ENCODE measurements at regions not wholly inside any gene's neighbourhood (a gene's known extent, or its start where the extent isn't known, plus 50 kb on each side); places are given as distances from the start of the nearest gene placed in this dataset.

DNA sequence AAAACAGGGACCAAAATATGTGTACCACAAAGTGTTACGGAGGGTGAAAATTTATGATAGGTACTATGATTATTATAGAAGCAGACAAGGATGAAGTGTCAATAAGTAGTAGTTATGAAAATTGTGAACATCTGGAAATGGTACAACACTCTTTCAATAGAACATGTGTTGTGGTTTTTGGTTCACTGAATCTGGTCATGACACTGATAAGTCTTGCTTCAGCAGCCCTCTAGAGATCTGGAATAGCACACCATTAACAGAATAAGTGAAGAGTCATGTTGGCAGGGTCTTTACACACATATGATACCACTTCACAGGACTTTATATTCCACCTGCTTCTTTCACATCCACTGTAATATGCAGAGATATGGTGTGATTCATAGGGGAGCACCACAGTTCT lies 985.2 kb upstream of the SEMA6D start:
- no peak overlapping the region for H3K4me2 ChIP-seq
- 5% methylated on average over 1 of the region's 1 CpG for WGBS (ENCODE audit: missing lambda C conversion rate)
- FAIRE-seq (no peak), ATAC-seq (no peak), DNase-seq (ENCODE audit: low read depth in 1 of 2, low spot score in 1 of 2) (no peak)
- no peak for TF ChIP-seq RARB (CRISPR knock-in tag; IDR thresholded peaks at IDR 0.05)
- TF ChIP-seq, protein P1, sequence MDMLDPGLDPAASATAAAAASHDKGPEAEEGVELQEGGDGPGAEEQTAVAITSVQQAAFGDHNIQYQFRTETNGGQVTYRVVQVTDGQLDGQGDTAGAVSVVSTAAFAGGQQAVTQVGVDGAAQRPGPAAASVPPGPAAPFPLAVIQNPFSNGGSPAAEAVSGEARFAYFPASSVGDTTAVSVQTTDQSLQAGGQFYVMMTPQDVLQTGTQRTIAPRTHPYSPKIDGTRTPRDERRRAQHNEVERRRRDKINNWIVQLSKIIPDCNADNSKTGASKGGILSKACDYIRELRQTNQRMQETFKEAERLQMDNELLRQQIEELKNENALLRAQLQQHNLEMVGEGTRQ (IDR thresholded peaks at IDR 0.05) = no peak
- no peak for TF ChIP-seq FOSL2 (IDR thresholded peaks at IDR 0.05)
- no peak for TF ChIP-seq FOSL2 (CRISPR knock-in tag; IDR thresholded peaks at IDR 0.05)
- no peak for TF ChIP-seq TFCP2L1 (CRISPR knock-in tag; IDR thresholded peaks at IDR 0.05)
- no peak for TF ChIP-seq POLR2A (IDR thresholded peaks at IDR 0.05; ENCODE audit: low read length)
- no peak for TF ChIP-seq NR3C1 (IDR thresholded peaks at IDR 0.05)
- TF ChIP-seq CEBPB (IDR thresholded peaks at IDR 0.05) = no peak
- no peak for TF ChIP-seq EP300 (IDR thresholded peaks at IDR 0.05)
- TF ChIP-seq JUN (IDR thresholded peaks at IDR 0.05) = no peak
- TF ChIP-seq KDM5A (IDR thresholded peaks at IDR 0.05) = no peak
- TF ChIP-seq, protein P2, sequence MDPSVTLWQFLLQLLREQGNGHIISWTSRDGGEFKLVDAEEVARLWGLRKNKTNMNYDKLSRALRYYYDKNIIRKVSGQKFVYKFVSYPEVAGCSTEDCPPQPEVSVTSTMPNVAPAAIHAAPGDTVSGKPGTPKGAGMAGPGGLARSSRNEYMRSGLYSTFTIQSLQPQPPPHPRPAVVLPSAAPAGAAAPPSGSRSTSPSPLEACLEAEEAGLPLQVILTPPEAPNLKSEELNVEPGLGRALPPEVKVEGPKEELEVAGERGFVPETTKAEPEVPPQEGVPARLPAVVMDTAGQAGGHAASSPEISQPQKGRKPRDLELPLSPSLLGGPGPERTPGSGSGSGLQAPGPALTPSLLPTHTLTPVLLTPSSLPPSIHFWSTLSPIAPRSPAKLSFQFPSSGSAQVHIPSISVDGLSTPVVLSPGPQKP (IDR thresholded peaks at IDR 0.05; ENCODE audit: low read depth, low read length) = no peak
- no peak for TF ChIP-seq CHD2 (IDR thresholded peaks at IDR 0.05; ENCODE audit: low read length, partially characterized antibody)
- TF ChIP-seq HOXB13 (CRISPR knock-in tag; IDR thresholded peaks at IDR 0.05; ENCODE audit: low read depth) = no peak
- TF ChIP-seq CHD4 (IDR thresholded peaks at IDR 0.05; ENCODE audit: borderline replicate concordance) = no peak
- no peak for TF ChIP-seq EHF (CRISPR knock-in tag; IDR thresholded peaks at IDR 0.05)
- TF ChIP-seq, protein P3, sequence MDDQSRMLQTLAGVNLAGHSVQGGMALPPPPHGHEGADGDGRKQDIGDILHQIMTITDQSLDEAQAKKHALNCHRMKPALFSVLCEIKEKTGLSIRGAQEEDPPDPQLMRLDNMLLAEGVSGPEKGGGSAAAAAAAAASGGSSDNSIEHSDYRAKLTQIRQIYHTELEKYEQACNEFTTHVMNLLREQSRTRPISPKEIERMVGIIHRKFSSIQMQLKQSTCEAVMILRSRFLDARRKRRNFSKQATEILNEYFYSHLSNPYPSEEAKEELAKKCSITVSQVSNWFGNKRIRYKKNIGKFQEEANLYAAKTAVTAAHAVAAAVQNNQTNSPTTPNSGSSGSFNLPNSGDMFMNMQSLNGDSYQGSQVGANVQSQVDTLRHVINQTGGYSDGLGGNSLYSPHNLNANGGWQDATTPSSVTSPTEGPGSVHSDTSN (IDR thresholded peaks at IDR 0.05) = no peak
- no peak for TF ChIP-seq SREBF2 (IDR thresholded peaks at IDR 0.05)
- TF ChIP-seq GATA3 (IDR thresholded peaks at IDR 0.05; ENCODE audit: borderline replicate concordance) = no peak
- no peak for TF ChIP-seq ZFP36 (IDR thresholded peaks at IDR 0.05; ENCODE audit: borderline replicate concordance, partially characterized antibody)
- TF ChIP-seq NPAS2 (CRISPR knock-in tag; IDR thresholded peaks at IDR 0.05; ENCODE audit: borderline replicate concordance) = no peak
- H3K4me3 ChIP-seq = no peak overlapping the region
- ChIA-PET CTCF (no interaction called here), POLR2A (no interaction called here)
- H3K4me1 ChIP-seq = no peaks in the 10 kb centered on the region
- no peaks in the 10 kb centered on the region for H3K9me3 ChIP-seq
- no peak overlapping the region for H3K27ac ChIP-seq

DNA sequence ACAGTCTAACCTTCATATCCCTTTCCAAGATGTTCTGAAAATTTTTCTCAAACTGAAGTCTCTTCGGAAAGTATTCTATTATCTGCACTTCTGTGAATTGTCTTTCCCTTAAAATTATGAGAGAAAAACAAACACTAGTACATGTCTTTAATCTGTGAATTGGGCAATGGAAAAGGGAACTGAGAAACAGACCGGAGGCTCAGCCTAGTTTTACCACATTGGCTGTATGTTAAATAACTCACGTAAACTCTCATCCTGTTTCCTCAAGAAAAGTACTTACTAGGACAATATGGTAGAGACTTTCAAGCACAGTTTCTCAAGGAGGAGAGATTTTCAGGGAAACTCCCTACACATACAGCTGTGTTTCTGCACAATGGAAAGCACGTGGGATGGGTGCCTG lies 982.2 kb upstream of the SEMA6D start:
- no peak overlapping the region for H3K4me3 ChIP-seq
- H3K4me2 ChIP-seq = no peak overlapping the region
- no peak for DNase-seq (ENCODE audit: low read depth in 1 of 2, low spot score in 1 of 2)
- WGBS (ENCODE audit: missing lambda C conversion rate) = 11% methylated on average over 4 of the region's 4 CpGs
- no peak for ATAC-seq
- H3K9me3 ChIP-seq = no peaks in the 10 kb centered on the region
- no peak for FAIRE-seq
- ChIA-PET POLR2A (no interaction called here), CTCF (no interaction called here)
- H3K4me1 ChIP-seq = no peaks in the 10 kb centered on the region
- no peak overlapping the region for H3K27ac ChIP-seq
- no peak for TF ChIP-seq RFX5 (IDR thresholded peaks at IDR 0.05)
- no peak for TF ChIP-seq CBX2 (IDR thresholded peaks at IDR 0.05; ENCODE audit: borderline replicate concordance, low read depth)
- TF ChIP-seq KDM1A (IDR thresholded peaks at IDR 0.05; ENCODE audit: low read depth) = no peak
- no peak for TF ChIP-seq SREBF2 (IDR thresholded peaks at IDR 0.05)
- no peak for TF ChIP-seq EHMT2 (IDR thresholded peaks at IDR 0.05; ENCODE audit: low read depth)
- no peak for TF ChIP-seq HOXB5 (CRISPR knock-in tag; IDR thresholded peaks at IDR 0.05)
- TF ChIP-seq SMC3 (IDR thresholded peaks at IDR 0.05) = no peak
- no peak for TF ChIP-seq CEBPB (IDR thresholded peaks at IDR 0.05)
- no peak for TF ChIP-seq CHD4 (IDR thresholded peaks at IDR 0.05; ENCODE audit: borderline replicate concordance)
- TF ChIP-seq EHF (CRISPR knock-in tag; IDR thresholded peaks at IDR 0.05) = no peak
- TF ChIP-seq CHD2 (IDR thresholded peaks at IDR 0.05; ENCODE audit: low read length, partially characterized antibody) = no peak
- TF ChIP-seq, protein P4, sequence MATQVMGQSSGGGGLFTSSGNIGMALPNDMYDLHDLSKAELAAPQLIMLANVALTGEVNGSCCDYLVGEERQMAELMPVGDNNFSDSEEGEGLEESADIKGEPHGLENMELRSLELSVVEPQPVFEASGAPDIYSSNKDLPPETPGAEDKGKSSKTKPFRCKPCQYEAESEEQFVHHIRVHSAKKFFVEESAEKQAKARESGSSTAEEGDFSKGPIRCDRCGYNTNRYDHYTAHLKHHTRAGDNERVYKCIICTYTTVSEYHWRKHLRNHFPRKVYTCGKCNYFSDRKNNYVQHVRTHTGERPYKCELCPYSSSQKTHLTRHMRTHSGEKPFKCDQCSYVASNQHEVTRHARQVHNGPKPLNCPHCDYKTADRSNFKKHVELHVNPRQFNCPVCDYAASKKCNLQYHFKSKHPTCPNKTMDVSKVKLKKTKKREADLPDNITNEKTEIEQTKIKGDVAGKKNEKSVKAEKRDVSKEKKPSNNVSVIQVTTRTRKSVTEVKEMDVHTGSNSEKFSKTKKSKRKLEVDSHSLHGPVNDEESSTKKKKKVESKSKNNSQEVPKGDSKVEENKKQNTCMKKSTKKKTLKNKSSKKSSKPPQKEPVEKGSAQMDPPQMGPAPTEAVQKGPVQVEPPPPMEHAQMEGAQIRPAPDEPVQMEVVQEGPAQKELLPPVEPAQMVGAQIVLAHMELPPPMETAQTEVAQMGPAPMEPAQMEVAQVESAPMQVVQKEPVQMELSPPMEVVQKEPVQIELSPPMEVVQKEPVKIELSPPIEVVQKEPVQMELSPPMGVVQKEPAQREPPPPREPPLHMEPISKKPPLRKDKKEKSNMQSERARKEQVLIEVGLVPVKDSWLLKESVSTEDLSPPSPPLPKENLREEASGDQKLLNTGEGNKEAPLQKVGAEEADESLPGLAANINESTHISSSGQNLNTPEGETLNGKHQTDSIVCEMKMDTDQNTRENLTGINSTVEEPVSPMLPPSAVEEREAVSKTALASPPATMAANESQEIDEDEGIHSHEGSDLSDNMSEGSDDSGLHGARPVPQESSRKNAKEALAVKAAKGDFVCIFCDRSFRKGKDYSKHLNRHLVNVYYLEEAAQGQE (IDR thresholded peaks at IDR 0.05) = no peak
- TF ChIP-seq, protein P5, sequence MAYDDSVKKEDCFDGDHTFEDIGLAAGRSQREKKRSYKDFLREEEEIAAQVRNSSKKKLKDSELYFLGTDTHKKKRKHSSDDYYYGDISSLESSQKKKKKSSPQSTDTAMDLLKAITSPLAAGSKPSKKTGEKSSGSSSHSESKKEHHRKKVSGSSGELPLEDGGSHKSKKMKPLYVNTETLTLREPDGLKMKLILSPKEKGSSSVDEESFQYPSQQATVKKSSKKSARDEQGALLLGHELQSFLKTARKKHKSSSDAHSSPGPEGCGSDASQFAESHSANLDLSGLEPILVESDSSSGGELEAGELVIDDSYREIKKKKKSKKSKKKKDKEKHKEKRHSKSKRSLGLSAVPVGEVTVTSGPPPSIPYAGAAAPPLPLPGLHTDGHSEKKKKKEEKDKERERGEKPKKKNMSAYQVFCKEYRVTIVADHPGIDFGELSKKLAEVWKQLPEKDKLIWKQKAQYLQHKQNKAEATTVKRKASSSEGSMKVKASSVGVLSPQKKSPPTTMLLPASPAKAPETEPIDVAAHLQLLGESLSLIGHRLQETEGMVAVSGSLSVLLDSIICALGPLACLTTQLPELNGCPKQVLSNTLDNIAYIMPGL (CRISPR knock-in tag; IDR thresholded peaks at IDR 0.05; ENCODE audit: borderline replicate concordance) = no peak
- no peak for TF ChIP-seq GATA3 (IDR thresholded peaks at IDR 0.05; ENCODE audit: borderline replicate concordance)
- no peak for TF ChIP-seq POLR2AphosphoS2 (conservative IDR thresholded peaks at IDR 0.05; ENCODE audit: low read length)
- no peak for TF ChIP-seq ESRRA (IDR thresholded peaks at IDR 0.05; ENCODE audit: borderline replicate concordance, low read length)
- TF ChIP-seq, protein P6, sequence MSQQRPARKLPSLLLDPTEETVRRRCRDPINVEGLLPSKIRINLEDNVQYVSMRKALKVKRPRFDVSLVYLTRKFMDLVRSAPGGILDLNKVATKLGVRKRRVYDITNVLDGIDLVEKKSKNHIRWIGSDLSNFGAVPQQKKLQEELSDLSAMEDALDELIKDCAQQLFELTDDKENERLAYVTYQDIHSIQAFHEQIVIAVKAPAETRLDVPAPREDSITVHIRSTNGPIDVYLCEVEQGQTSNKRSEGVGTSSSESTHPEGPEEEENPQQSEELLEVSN (IDR thresholded peaks at IDR 0.05; ENCODE audit: borderline replicate concordance, low read depth) = no peak

Measured in A549 (cell line).